Esophagus squamous epithelium (tissue), 4 donors: ENCODE measurements at regions not wholly inside any gene's neighbourhood (a gene's known extent, or its start where the extent isn't known, plus 50 kb on each side); places are given as distances from the start of the nearest gene placed in this dataset.

Source experiments
- POLR2A ChIP-seq, 4 donors: fragments of 450-650 bp; IDR thresholded peaks; one replicate each; pipeline ENCODE4 v1.6.1; 2017; ENCODE audit warnings: antibody characterized with exemption in 4 of 4, mild to moderate bottlenecking in 4 of 4, moderate library complexity in 3 of 4
- TF ChIP-seq, protein P1 (sequence below), 6 experiments: fragments of 450-650 bp in 4 of 6; fragments of 200-600 bp in 2 of 6; sonication (generic) in 2 of 6; IDR thresholded peaks; one replicate each; pipeline ENCODE4 v1.5.1; 2016 to 2019; ENCODE audit warnings: antibody characterized with exemption in 6 of 6, mild to moderate bottlenecking in 4 of 6, moderate library complexity in 4 of 6

DNA sequence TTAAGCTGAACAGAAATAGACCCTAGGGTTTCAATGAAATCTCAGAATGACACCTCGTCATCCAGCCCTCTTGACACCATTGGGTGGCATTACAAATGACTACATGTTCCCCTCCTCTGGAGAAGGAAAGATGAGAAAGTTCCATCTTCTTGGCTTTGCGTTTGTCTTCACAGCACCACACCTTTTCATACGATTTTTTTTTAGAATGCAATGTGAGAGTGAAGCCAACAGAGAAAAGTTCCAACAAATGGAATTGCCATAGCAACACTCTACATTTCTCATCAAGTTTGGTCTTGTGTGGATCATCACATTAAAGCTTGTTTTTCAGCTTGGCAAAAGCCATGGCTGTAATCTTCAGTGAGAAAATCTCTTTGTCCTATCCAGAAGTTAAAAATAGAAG, 183.4 kb upstream of the SNX7 start:
- TF ChIP-seq, protein P1, sequence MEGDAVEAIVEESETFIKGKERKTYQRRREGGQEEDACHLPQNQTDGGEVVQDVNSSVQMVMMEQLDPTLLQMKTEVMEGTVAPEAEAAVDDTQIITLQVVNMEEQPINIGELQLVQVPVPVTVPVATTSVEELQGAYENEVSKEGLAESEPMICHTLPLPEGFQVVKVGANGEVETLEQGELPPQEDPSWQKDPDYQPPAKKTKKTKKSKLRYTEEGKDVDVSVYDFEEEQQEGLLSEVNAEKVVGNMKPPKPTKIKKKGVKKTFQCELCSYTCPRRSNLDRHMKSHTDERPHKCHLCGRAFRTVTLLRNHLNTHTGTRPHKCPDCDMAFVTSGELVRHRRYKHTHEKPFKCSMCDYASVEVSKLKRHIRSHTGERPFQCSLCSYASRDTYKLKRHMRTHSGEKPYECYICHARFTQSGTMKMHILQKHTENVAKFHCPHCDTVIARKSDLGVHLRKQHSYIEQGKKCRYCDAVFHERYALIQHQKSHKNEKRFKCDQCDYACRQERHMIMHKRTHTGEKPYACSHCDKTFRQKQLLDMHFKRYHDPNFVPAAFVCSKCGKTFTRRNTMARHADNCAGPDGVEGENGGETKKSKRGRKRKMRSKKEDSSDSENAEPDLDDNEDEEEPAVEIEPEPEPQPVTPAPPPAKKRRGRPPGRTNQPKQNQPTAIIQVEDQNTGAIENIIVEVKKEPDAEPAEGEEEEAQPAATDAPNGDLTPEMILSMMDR (IDR thresholded peaks at IDR 0.05) = no peak
- no peak for TF ChIP-seq POLR2A (IDR thresholded peaks at IDR 0.05)
